Keratinocyte (primary cell): ENCODE measurements at regions not wholly inside any gene's neighbourhood (a gene's known extent, or its start where the extent isn't known, plus 50 kb on each side); places are given as distances from the start of the nearest gene placed in this dataset.

Experiments used
- CTCF ChIP-seq, 3 experiments: IDR thresholded peaks in 1 of 3; conservative IDR thresholded peaks in 1 of 3; optimal IDR thresholded peaks in 1 of 3; 2 replicates in 2 of 3; 3 replicates in 1 of 3; pipeline versions ENCODE3 to v1.5.1; 2011; ENCODE audit warnings: low read length in 3 of 3, mild to moderate bottlenecking in 3 of 3, moderate library complexity in 2 of 3, control low read depth in 1 of 3, inconsistent platforms in 1 of 3; ENCODE audit not compliant: insufficient read depth in 2 of 3; ENCODE audit errors: extremely low read depth in 1 of 3
- EZH2 ChIP-seq: IDR thresholded peaks from one replicate; pipeline ENCODE4 v1.6.1; 2012; ENCODE audit warnings: inconsistent platforms, mild to moderate bottlenecking, low read length, moderate library complexity

- no peak for TF ChIP-seq CTCF (optimal IDR thresholded peaks at IDR 0.05 in 1 of 3, IDR thresholded peaks at IDR 0.05 in 1 of 3, conservative IDR thresholded peaks at IDR 0.05 in 1 of 3; ENCODE audit: extremely low read depth in 1 of 3, insufficient read depth in 2 of 3, low read length in 3 of 3)
- TF ChIP-seq EZH2 = no peak
These were observed 266.5 kb downstream of the TSN start for GRCh38 chr2:122021941-122022340.
